GM18873 (cell line): ENCODE measurements at regions not wholly inside any gene's neighbourhood (a gene's known extent, or its start where the extent isn't known, plus 50 kb on each side); places are given as distances from the start of the nearest gene placed in this dataset.

ENCODE experiments used
- ATAC-seq: cut with Tn5 transposase; IDR thresholded peaks from one replicate; pipeline ENCODE4 v1.9.1; 2021; ENCODE audit warnings: mild to moderate bottlenecking, moderate library complexity, moderate number of reproducible peaks; ENCODE audit not compliant: unreplicated experiment, low FRiP score

DNA sequence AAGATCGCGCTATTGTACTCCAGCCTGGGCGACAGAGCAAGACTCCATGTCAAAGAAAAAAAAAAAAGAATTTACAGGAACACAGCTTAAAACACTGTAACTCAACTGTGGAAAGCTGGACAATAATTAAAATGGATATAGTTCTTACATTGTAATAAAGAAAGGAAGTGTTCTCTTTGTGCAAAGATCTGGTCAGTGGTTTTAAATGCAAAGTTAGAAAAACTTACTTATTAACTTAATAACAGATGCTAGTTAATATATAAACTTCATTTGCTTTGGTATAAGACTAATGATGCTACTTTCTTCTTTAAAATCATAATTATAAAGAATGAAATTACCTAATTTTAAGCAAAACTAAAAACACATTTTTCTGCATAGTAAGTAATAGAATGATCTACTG lies 2024.1 kb upstream of the TENM3 start:
- ATAC-seq, result no peak

DNA sequence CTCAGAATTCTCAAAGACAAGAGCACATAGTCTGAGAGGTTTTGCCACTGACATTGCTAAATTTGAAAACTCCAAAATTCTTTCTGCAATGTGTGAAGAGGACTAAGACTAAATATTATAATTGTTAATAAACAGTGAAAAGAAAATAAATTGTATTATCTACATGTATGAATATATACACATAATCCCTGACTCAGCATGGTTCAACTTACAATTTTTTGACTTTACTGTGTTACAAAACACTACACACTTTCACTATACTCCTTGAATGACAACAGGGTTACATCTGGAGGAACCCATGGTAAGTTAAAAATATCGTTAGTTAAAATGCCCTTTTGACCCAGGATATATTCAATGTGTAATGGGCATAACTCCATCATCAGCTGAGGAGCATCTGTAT lies 2017.2 kb upstream of the TENM3 start:
- ATAC-seq, result no peak

DNA sequence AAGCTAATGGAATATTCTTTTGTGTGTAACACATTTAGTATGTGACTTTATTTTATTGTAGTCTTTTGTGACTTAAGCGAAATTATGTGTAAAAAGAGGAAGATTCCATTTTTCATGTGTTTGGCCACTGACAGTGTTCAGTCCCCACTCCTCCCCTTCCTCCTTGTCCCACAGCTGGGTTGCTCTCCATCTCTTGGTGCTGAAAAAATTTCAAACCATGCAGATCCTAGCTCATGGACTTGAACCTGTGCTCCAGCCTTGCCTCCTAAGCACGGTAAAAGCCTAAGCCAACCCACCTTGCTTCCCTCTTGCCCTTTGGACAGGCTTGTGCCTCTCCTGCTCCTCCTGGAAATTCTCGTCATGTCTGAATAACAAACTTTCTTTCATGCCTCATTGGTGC lies 2008.5 kb upstream of the TENM3 start:
- ATAC-seq, result no peak

DNA sequence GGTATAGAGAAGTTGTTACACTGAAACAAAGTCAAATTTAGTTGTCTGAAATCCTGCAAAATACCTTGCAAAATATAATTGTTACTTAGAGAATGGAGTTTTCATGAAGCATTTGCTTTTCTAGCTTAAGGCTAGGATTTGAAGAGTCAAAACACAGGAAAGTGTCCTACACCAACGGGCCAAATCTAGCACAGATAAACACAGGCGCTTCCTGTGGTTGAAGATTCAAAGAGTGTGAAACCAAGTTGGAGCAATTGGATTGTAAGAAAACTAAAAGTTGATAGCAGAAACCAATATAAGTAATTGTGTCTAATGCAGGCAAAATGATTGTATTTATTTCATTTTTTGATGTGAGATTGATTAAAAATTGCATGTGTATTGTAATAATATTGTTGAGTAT lies 2002.5 kb upstream of the TENM3 start:
- no peak for ATAC-seq

DNA sequence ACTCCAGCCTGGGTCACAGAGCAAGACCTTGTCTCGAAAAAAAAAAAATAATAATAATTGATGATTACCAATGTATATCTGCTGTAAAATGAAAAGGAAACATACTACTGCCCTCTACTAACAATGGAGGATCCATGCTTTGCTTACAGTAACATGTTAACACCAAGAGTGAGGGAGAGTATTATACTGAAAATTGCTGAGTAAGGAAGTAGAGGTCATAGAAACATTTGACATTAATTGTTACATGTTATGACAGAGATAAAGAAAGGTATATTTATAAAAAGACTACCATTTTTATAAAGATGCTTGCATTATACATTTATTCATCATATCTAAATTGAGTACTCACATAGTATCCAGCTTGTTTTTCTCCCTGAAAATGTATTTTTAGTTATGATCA lies 1989.8 kb upstream of the TENM3 start:
- no peak for ATAC-seq

DNA sequence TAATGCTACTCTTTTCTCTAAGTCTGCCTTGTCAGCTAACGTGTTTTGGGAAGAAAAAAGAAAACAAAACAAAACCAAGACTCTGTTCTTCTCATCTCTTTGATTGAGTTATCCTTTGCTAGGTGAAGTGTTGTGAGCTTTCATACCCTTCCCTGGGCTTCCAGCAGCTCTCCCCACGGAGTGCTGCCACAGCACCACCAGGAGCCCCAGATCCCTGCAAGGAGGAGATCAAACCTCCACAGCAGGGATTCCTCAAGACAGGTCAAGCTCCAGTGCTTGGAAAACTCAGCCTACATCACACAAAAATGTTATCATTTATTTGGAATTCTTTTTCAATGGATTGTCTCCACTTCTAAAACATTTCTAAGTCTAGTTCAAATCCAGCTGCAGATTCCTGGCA lies 1981.9 kb upstream of the TENM3 start:
- ATAC-seq, result no peak

DNA sequence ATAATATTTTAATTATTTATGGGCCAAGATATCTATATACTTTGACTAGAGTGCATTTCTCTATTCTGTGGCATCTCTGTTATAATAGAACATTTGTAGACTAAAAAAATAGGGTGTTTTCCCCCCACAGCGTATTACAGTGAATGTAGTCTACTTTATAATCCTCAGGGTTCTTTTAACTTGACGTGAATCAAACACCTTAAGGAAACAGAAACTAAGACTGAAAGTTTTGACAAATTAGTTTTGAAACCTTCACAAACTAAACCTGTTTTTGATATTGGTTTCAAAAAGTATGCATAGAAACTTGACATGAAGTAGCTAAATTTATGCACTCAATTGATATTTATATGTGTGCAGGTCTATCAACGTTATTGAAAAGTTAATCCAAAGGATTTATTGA lies 1963.1 kb upstream of the TENM3 start:
- no peak for ATAC-seq

DNA sequence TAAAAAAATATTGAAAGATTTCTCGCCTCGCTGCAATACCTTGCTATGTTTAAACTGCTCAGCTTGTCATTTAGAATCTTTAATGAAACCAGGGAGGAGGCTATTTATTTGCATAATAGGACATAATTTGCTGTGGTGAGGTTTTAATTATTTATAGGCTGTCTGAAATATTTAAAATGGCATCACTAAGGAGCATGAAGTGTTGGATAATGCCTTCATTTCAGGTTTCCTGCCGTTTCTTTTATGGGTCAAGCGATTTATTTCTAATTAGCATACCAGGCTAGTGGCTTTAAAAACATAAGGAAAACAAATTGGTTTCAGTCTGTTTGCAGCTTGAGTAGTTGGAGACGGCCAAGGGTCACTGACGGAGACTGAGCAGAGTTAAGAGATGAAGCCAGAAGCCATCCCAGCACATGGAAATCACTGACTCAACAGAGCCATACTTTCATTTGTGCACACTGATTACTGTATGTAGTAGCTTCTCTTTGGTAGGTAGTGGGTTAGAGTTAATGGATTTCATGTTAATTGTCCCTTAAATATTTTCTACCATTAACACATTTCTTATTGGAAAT lies 1962.4 kb upstream of the TENM3 start:
- no peak for ATAC-seq

DNA sequence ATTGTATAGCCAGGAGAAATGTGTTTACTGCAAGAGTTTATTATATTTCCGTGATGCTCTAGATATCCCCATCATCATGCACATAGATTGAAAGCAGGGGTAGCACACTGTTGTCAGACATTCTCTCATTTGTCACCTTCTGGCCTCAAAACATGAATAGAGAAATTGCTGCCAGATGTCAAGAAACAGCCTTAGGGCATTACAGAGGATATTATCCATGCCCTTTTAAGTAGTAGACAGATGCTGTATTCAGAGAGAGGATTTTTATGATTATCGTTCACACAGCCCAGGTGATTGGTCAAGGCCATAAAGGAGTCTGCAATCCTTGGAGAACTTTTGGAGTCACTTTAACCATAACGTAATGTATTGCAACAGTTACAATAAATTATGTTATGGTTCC lies 1961.5 kb upstream of the TENM3 start:
- ATAC-seq, result no peak

DNA sequence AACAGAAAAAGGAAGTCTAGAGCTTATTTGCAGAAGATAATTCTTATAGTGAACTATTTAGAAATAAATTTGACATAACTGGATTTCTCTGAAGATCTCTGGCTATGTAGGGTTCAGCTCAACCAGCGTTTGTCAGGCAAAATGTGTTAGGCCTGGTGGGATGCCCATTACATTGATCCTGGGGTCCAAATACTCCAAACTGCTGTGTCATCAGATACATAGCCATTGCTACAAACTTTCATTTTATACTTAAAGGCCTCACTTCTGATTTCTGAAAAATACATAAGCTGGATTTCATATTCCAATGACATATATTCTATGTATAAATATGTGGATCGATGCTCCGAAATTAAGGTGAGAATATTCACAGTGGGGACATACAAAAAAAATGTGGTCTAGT lies 1958.9 kb upstream of the TENM3 start:
- ATAC-seq, result no peak

DNA sequence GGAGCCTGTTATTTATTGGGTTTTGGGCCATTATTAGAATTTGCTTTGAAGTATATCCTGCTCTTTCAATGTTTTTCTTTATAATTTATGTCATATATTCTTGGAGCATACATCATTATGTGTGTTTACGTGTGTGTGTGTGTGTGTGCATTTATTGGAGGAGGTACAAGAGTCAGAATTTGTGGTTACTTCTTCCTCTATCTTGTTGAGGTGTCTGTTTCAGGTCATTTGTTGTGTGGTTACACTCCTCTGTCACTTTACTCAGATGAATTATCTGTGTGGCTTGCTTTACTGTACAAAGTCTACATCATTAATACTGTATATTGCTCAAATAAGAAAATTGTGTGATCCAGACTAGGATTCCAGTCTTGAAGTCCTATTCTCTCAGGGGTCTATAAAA lies 1957.4 kb upstream of the TENM3 start:
- no peak for ATAC-seq

DNA sequence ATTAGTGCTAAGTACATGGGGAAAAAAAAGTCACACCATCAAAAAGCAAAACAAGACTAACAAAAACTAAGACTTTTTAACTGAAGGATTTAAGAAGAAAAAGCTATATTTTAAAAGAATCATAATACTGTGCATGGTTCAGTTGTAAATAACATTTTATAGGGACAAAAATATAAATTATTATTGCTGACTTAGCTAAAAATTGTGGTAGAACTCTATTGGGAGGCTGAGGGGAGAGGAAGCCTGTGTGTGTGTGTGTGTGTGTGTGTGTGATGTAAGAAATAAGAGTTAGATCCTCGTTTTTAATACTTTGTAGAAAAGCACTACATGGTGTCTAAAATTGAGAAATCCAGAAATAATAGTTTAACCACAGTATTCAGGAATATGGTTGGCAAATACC lies 1950.9 kb upstream of the TENM3 start:
- ATAC-seq, result no peak

DNA sequence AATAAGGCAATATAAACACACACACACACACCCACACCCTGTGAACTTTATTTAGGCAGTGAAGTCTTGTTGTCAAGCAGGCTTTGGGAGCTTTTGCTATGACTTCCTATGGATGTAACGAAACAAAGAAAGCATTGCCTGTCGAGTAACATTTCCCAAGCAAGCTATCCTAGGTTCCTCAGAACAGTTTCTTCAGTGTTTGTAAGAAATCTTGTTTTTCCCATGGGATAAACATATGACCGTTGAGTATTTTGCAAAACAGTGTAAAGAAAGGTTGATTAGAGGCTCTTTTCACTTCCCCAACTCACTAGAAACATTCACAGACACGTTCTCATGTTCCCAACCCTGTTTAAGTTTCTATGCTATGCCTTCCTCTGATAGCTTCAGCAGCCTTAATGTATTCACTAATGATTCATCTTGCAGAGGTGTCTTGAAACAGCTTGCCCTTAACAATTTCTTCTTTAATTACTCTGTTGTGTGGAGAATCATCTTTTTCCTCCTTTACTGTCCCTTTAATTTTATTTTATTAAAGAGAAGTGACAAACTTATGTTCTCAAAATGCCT lies 1947.1 kb upstream of the TENM3 start:
- no peak for ATAC-seq

DNA sequence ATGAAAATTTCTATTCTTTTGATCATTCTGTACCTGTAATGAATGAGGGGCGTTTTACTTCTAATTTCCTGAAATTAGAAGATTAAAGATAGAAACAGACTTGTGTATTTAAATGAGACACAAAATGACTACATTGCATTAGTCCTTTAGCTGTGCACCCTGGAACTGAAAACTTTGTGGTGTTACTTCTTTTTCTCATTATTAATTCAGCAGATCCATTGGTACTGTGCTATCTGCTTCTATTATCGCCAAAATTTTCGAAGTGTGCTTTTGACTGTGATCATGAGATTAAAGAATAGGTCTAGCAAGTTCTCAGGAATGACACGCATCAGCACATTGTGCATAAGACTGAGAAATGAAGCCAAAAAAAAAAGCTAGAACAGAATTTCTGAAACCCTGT lies 1938.9 kb upstream of the TENM3 start:
- no peak for ATAC-seq

DNA sequence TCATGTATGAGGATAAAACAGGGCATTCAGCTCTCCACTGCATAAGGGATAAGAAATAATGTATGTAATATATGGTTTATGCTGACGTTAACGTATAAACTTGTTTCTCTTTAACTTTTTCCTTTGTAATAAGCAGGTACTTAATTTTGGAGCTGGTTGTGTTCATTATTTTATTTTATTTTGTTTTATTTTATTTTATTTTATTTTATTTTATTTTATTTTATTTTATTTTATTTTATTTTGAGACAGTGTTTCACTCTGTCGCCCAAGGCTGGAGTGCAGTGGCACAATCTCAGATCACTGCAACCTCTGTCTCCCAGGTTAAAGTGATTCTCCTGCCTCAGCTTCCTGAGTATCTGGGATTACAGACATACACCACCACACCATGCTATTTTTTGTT lies 1932.6 kb upstream of the TENM3 start:
- ATAC-seq, result no peak

DNA sequence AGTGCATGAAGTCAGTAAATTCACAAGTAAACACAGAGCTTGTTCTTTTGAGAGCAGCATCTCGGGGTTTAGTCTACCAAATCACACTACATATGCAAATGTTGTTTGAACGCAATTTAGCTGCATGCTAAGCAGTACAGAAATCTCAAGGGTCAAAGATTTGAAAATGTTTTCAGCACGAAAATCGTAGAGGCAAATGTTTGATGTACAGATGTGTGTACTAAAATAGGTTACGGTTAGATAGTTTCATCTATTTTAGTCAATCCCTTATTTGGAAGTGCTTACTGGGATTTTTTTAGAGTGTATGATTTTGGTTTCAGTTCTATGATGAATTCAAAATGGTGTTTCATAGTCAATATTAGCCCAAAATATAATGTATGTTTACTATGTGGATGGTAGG lies 1928.2 kb upstream of the TENM3 start:
- ATAC-seq, result no peak

DNA sequence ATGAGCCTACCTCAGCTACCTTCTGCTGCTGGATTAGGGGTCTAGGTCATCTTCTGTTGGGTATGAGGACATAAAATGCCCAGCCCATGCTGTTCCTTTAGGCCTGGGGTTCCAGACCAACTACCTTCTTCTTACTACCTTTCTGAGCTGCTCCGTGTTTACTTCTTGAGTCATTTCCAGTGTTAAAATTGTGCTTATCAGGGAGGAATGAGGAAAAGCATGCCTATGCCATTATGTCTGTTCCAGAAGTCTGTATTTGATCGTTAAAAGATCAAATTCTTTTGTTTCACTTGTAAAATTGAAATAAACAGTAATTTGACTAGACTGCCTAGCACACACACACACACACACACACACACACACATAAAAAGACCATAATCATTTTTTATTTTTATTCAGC lies 1912.7 kb upstream of the TENM3 start:
- ATAC-seq, result no peak

DNA sequence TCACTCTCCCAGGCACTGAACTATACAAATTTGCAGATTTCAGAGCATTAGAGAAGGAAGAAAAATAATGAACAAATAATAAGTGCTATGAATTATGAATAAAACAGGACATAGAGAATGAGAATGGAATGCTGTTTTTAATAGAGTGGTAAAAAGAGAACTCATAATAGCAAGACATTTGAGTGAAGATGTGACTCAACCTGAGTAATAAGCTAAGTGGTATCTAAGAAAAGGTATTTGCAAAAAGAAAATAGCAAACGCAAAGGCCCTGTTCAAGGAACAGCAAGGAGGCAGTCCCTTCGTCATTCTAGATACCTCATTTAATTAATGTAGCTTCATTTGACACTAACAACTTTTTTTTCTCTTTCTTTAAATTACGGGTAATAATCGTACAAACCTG lies 1910.0 kb upstream of the TENM3 start:
- ATAC-seq, result no peak

DNA sequence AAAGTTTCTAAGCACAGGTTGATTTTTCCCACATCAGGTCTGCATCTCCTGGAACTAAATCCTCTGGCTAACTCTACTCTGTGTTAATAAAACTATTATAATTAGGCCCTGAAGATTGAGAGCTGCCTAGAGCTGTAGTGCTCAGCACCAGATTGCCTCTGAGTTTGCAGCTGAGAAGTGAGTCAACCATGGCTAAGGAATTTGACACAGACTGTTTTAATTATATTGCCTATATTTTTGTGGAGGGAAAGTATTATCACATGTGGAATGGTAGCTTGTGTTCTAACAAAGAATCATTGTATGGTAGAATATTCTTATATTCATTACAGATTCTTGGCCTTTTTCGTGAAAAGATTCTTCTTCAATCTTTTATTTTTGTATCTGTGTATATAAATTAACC lies 1907.6 kb upstream of the TENM3 start:
- no peak for ATAC-seq

DNA sequence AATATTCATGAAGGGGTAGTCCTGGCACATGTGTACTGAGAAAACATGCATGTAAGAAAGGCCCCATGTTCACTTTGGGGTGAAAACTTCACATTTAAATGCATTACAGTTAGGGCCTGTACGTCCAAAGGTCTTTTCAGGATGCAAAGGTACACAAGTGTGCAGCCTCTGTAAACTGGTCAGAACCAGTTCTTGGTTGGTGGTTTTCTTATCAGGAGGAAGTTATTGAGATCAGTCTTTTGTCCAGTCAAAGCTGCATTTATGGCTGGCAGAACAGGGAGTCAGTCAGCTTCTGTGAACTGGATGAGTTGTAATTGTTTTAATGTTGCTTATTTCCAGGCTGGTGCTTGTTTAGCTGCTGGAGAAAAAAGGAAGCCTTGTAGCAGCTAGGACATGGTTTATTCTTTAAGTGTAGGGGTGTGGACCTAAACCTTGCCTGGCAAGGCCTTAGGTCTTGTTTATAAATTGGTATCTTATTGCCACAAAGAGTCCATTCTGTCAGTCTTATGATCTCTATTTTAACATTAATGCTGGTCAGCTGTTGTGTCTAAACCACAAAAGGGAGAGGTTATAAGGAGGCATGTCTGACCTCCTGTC lies 1906.6 kb upstream of the TENM3 start:
- ATAC-seq, result no peak

DNA sequence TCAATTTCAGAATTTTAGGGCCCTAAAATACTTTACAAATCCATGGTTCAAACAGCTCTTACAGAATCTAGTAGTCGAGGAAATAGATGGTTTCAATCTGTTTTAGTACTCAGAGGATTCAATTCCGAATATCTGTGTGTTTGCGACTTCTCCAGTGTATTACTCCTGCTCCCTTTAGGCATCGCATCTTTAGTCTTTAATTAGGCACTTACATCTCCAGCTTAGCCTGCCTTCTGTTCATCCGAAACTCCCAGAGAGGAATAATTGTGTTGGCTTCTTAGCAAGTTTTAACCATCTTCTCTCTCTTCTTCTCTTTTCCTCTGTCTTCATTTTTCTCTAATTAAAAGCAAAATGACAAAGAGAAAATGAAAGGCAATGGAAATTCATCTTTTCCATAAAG lies 1901.3 kb upstream of the TENM3 start:
- no peak for ATAC-seq

DNA sequence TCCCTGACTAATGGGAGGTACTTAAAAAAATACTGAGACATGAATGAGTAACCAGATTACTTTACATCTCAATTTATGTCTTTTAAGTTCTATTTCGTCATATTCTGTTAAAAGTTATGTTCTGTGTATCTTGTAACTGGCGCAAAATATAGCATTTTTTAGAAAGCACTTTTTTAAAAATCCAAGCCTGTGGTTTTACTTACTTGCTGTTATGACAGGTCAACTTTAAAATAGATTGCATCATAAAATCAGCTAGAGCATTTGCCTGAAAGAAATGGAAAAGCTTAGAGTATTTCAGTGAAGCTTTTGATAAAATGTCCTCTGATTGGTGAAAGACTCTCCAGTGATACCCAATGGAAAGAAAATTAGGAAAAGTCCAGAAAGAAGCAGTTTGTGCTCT lies 1892.3 kb upstream of the TENM3 start:
- ATAC-seq, result no peak

DNA sequence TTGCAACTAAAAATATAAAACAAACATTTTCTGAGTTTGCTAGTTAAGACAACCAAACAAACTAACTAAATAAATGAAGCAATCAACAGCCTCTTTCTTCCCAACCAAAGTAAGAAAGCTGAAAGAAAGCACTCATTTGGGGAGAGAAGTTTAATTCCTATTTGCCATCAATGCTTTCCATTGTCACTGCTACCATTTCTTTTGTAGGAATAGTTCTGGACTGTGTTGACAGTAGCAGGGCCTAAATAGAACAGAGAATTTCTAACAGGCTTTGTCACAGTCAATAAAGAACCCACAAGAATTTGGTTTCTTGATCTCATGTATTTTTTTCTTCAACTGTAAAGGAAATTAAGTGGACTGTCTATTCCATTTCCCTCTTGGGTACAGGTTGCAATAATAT lies 1886.4 kb upstream of the TENM3 start:
- no peak for ATAC-seq
